HL-60 (cell line): ENCODE measurements at regions not wholly inside any gene's neighbourhood (a gene's known extent, or its start where the extent isn't known, plus 50 kb on each side); places are given as distances from the start of the nearest gene placed in this dataset.

ENCODE experiments used
- CTCF ChIP-seq: IDR thresholded peaks from one replicate; pipeline ENCODE4 v1.5.1; 2011; ENCODE audit warnings: low read length, control low read depth, inconsistent platforms; ENCODE audit not compliant: insufficient read depth
- REST ChIP-seq: IDR thresholded peaks from 2 replicates; pipeline ENCODE4 v1.6.1; 2012; ENCODE audit warnings: low read depth; ENCODE audit not compliant: insufficient replicate concordance

- TF ChIP-seq REST, result no peak
- TF ChIP-seq CTCF, result no peak
These were observed 65.9 kb upstream of the GADD45A start for GRCh38 chr1:67619080-67619479.
